K562 (cell line): ENCODE measurements at regions not wholly inside any gene's neighbourhood (a gene's known extent, or its start where the extent isn't known, plus 50 kb on each side); places are given as distances from the start of the nearest gene placed in this dataset.

Experiments used
- ATAC-seq: fragments of 200-7000 bp; cut with Tn5 transposase; 3 replicates; pipeline ENCODE4 v1.9.1; 2020; ENCODE audit warnings: moderate library complexity
- BruUV-seq: library from RNA; stranded (reverse); fragments of 400-500 nt; replicated peaks from 2 replicates; lab custom pipeline; 2021; lab: Mats Ljungman, UMichigan
- CTCF ChIA-PET: fragments of 300-600 bp; formaldehyde crosslinking; extraction: SDS; loops from one replicate; lab custom pipeline; 2021; ENCODE audit warnings: low intra/inter-chr PET ratio; lab: Yijun Ruan, JAX
- POLR2A ChIA-PET: fragments of 300-600, 350-650 bp; sonication (Branson Sonifier 250); formaldehyde crosslinking; extraction: SDS; loops from one replicate; lab custom pipeline; 2021; ENCODE audit warnings: antibody characterized with exemption, inconsistent platforms; lab: Yijun Ruan, JAX
- DNase-seq, 4 experiments: peaks; one replicate each; pipeline versions ENCODE4 v3.0.0 to v3.0.0-alpha.2; 2011 to 2018; ENCODE audit warnings: low spot score in 3 of 4, mixed read lengths in 3 of 4; ENCODE audit errors: extremely low read depth in 1 of 4
- FAIRE-seq: peaks from 2 replicates; lab custom pipeline; 2011; peaks lifted over from hg19 to GRCh38; lab: Jason Lieb, UNC
- H2AFZ ChIP-seq: 2 replicates; pipeline ENCODE4 v1.6.0; 2011; ENCODE audit warnings: low read depth, low read length, control low read depth, inconsistent platforms
- H3K27ac ChIP-seq: fragments of 200-600 bp; 3 replicates; pipeline ENCODE4 v1.8.0; 2011; ENCODE audit warnings: low read depth, mild to moderate bottlenecking, control low read depth, inconsistent platforms, low read length, moderate library complexity, mixed read lengths; ENCODE audit errors: extremely low read depth
- H3K27me3 ChIP-seq, 2 experiments: fragments of 300-600 bp in 1 of 2; 2 replicates in 1 of 2; 3 replicates in 1 of 2; pipeline versions ENCODE4 v1.6.0 to v1.8.0; 2011; ENCODE audit warnings: inconsistent platforms in 2 of 2, low read length in 2 of 2, mild to moderate bottlenecking in 1 of 2, mixed read lengths in 1 of 2, moderate library complexity in 1 of 2; ENCODE audit not compliant: control insufficient read depth in 2 of 2, insufficient read depth in 2 of 2
- H3K36me3 ChIP-seq: fragments of 300-600 bp; 3 replicates; pipeline ENCODE4 v1.8.0; 2011; ENCODE audit warnings: mild to moderate bottlenecking, low read length, inconsistent platforms; ENCODE audit not compliant: control insufficient read depth, insufficient read depth
- H3K4me1 ChIP-seq, 2 experiments: fragments of 200-600 bp in 1 of 2; replicated peaks in 1 of 2; 2 replicates in 1 of 2; 3 replicates in 1 of 2; pipeline versions ENCODE4 v1.5.1 to v1.8.0; 2011; ENCODE audit warnings: inconsistent platforms in 2 of 2, low read length in 2 of 2, mild to moderate bottlenecking in 1 of 2, mixed read lengths in 1 of 2, moderate library complexity in 1 of 2; ENCODE audit not compliant: control insufficient read depth in 2 of 2, insufficient read depth in 2 of 2
- H3K4me2 ChIP-seq: 2 replicates; pipeline ENCODE4 v1.6.1; 2011; ENCODE audit warnings: low read length, control low read depth, inconsistent platforms, mixed read lengths; ENCODE audit not compliant: insufficient read depth
- H3K4me3 ChIP-seq: fragments of 200-600 bp; sonication (generic), shearing (Covaris generic); 2 replicates; pipeline ENCODE4 v1.5.1; 2016; ENCODE audit warnings: control low read depth, inconsistent platforms
- H3K79me2 ChIP-seq: fragments of 200-600 bp; 3 replicates; pipeline ENCODE4 v1.8.0; 2011; ENCODE audit warnings: low read length, inconsistent platforms; ENCODE audit not compliant: control insufficient read depth, insufficient read depth
- H3K9ac ChIP-seq, 2 experiments: 2 replicates each; pipeline versions ENCODE4 v1.6.0 to v1.6.1; 2011; ENCODE audit warnings: low read depth in 2 of 2, low read length in 2 of 2, control low read depth in 1 of 2, inconsistent platforms in 1 of 2, mild to moderate bottlenecking in 1 of 2, mixed read lengths in 1 of 2; ENCODE audit not compliant: insufficient read depth in 1 of 2
- H3K9me1 ChIP-seq: one replicate; pipeline ENCODE4 v1.6.0; 2011; ENCODE audit warnings: inconsistent platforms, mild to moderate bottlenecking, low read length, moderate library complexity; ENCODE audit not compliant: control insufficient read depth, insufficient read depth
- H3K9me3 ChIP-seq: replicated peaks from 2 replicates; pipeline ENCODE4 v1.5.1; 2011; ENCODE audit warnings: low read depth, low read length, inconsistent platforms; ENCODE audit not compliant: control insufficient read depth, insufficient read depth
- H4K20me1 ChIP-seq: replicated peaks from 2 replicates; pipeline ENCODE4 v1.6.1; 2011; ENCODE audit warnings: low read length, inconsistent platforms, mixed read lengths; ENCODE audit not compliant: control insufficient read depth, insufficient read depth
- CREBBP ChIP-seq: IDR thresholded peaks from one replicate; pipeline ENCODE4 v1.6.1; 2012; ENCODE audit warnings: low read depth, mild to moderate bottlenecking, control low read depth, inconsistent platforms, low read length
- ETS2 ChIP-seq: IDR thresholded peaks from 2 replicates; pipeline ENCODE4 v1.6.1; 2016; ENCODE audit warnings: borderline replicate concordance, missing genetic modification characterization, mild to moderate bottlenecking, moderate library complexity, missing compliant biosample characterization; ENCODE audit not compliant: poor library complexity, severe bottlenecking
- ILK ChIP-seq: fragments of 450-650 bp; IDR thresholded peaks from 2 replicates; pipeline ENCODE4 v1.6.1; 2016; ENCODE audit warnings: missing genetic modification characterization, low read depth, mild to moderate bottlenecking, missing compliant biosample characterization, moderate library complexity, borderline replicate concordance
- PURB ChIP-seq: sonication (generic); formaldehyde crosslinking; IDR thresholded peaks from 2 replicates; pipeline ENCODE4 v1.9.0; 2021; ENCODE audit warnings: low read depth, mild to moderate bottlenecking, missing genetic modification reagents
- ZBTB11 ChIP-seq, 3 experiments: fragments of 200-800 bp in 1 of 3; fragments of 250-450 bp in 1 of 3; fragments of 450-650 bp in 1 of 3; sonication (Bioruptor Pico) in 1 of 3; sonication (Bioruptor generic) in 1 of 3; formaldehyde crosslinking in 1 of 3; IDR thresholded peaks; 2 replicates each; pipeline versions ENCODE4 v1.6.1 to v1.8.0; 2016 to 2022; ENCODE audit warnings: mild to moderate bottlenecking in 2 of 3, missing genetic modification characterization in 2 of 3, missing compliant biosample characterization in 1 of 3, moderate library complexity in 1 of 3
- ZNF121 ChIP-seq: sonication (generic); formaldehyde crosslinking; conservative IDR thresholded peaks from 2 replicates; pipeline ENCODE4 v1.8.0; 2022; ENCODE audit warnings: missing genetic modification reagents
- ZNF23 ChIP-seq: fragments of 250-450 bp; sonication (Bioruptor Pico); IDR thresholded peaks from 2 replicates; pipeline ENCODE4 v1.4.0; 2020; ENCODE audit warnings: mild to moderate bottlenecking
- WGBS: fragments of 100-300 bp; shearing (Covaris generic); methylation state at CpG from one replicate; pipeline ENCODE4 v1.1.6; 2016; ENCODE audit warnings: low coverage, mixed read lengths; ENCODE audit not compliant: insufficient coverage; ENCODE audit errors: missing lambda C conversion rate; 5-methylcytosine and 5-hydroxymethylcytosine counted together
- in situ Hi-C: fragments of 300-500 bp; cut with MboI; formaldehyde crosslinking; loops from 4 replicates; pipeline ENCODE4 v1.15.0; 2018; ENCODE audit warnings: inconsistent platforms, mixed read lengths
- intact Hi-C: fragments of 100-400 bp; cut with micrococcal nuclease; formaldehyde crosslinking; loops from 2 replicates; pipeline ENCODE4 v1.14.2; 2022

GRCh38 chr13:83955011-83955410, 72.7 kb upstream of the SLITRK1 start:
- POLR2A ChIA-PET, result no interaction called here
- H3K27me3 ChIP-seq, result no peaks in the 10 kb centered on the region
- CTCF ChIA-PET, result no interaction called here
- BruUV-seq, result no TSS peak
- H3K9me3 ChIP-seq, result no peaks in the 10 kb centered on the region
- H3K36me3 ChIP-seq, result no peaks in the 10 kb centered on the region
- TF ChIP-seq ZNF121 (no peak), ZBTB11 (CRISPR knock-in tag; IDR thresholded peaks at IDR 0.05) (no peak), PURB (CRISPR knock-in tag) (no peak), CREBBP (no peak), ETS2 (tag) (no peak), ILK (no peak), ZNF23 (CRISPR knock-in tag) (no peak)
- no peak overlapping the region for H2AFZ ChIP-seq
- H3K4me2 ChIP-seq, result no peak overlapping the region
- ATAC-seq, result no peak
- no peaks in the 10 kb centered on the region for H3K4me1 ChIP-seq
- no peaks in the 10 kb centered on the region for H3K79me2 ChIP-seq
- no peak overlapping the region for H3K27ac ChIP-seq
- no peak overlapping the region for H3K4me3 ChIP-seq
- intact Hi-C loops, result no loop called here
- no peak for DNase-seq
- FAIRE-seq, result no peak
- H4K20me1 ChIP-seq, result no peaks in the 10 kb centered on the region
- WGBS, result 0% methylated on average over 3 of the region's 3 CpGs
- no peak overlapping the region for H3K9ac ChIP-seq
- in situ Hi-C loops, result no loop called here
- H3K9me1 ChIP-seq, result no peaks in the 10 kb centered on the region
